GM23248 (cell line): ENCODE measurements at regions not wholly inside any gene's neighbourhood (a gene's known extent, or its start where the extent isn't known, plus 50 kb on each side); places are given as distances from the start of the nearest gene placed in this dataset.

Experiments
- EZH2 ChIP-seq: fragments of 200-600 bp; sonication (generic); IDR thresholded peaks from 2 replicates; pipeline ENCODE4 v1.6.1; 2018; ENCODE audit warnings: antibody characterized with exemption, mild to moderate bottlenecking; ENCODE audit not compliant: insufficient read depth, poor library complexity, severe bottlenecking
- EZH2phosphoT487 ChIP-seq: fragments of 200-600 bp; sonication (generic); IDR thresholded peaks from 2 replicates; pipeline ENCODE4 v1.6.1; 2018; ENCODE audit warnings: antibody characterized with exemption, moderate library complexity, mild to moderate bottlenecking, low read depth; ENCODE audit not compliant: insufficient read depth

GRCh38 chr3:147729641-147730040 is 320.5 kb downstream of the ZIC1 start:
- no peak for TF ChIP-seq EZH2
- TF ChIP-seq EZH2phosphoT487 = no peak
